Tibial nerve (tissue), 3 donors: ENCODE measurements at regions not wholly inside any gene's neighbourhood (a gene's known extent, or its start where the extent isn't known, plus 50 kb on each side); places are given as distances from the start of the nearest gene placed in this dataset.

Experiments used
- POLR2A ChIP-seq, 2 donors: fragments of 450-650 bp; IDR thresholded peaks; one replicate each; pipeline ENCODE4 v1.6.1; 2017; ENCODE audit warnings: antibody characterized with exemption in 2 of 2, mild to moderate bottlenecking in 2 of 2, moderate library complexity in 2 of 2
- TF ChIP-seq, protein P1 (sequence below), 5 experiments: fragments of 200-600 bp in 3 of 5; fragments of 450-650 bp in 2 of 5; sonication (generic) in 3 of 5; IDR thresholded peaks; one replicate each; pipeline ENCODE4 v1.5.1; 2016 to 2019; ENCODE audit warnings: antibody characterized with exemption in 5 of 5, mild to moderate bottlenecking in 3 of 5, moderate library complexity in 2 of 5

- TF ChIP-seq POLR2A (IDR thresholded peaks at IDR 0.05), result no peak
- TF ChIP-seq, protein P1, sequence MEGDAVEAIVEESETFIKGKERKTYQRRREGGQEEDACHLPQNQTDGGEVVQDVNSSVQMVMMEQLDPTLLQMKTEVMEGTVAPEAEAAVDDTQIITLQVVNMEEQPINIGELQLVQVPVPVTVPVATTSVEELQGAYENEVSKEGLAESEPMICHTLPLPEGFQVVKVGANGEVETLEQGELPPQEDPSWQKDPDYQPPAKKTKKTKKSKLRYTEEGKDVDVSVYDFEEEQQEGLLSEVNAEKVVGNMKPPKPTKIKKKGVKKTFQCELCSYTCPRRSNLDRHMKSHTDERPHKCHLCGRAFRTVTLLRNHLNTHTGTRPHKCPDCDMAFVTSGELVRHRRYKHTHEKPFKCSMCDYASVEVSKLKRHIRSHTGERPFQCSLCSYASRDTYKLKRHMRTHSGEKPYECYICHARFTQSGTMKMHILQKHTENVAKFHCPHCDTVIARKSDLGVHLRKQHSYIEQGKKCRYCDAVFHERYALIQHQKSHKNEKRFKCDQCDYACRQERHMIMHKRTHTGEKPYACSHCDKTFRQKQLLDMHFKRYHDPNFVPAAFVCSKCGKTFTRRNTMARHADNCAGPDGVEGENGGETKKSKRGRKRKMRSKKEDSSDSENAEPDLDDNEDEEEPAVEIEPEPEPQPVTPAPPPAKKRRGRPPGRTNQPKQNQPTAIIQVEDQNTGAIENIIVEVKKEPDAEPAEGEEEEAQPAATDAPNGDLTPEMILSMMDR (IDR thresholded peaks at IDR 0.05), result no peak
These were observed 1433.3 kb upstream of the C9orf72 start for GRCh38 chr9:29006628-29007027.
